HEK293 (cell line): ENCODE measurements at regions not wholly inside any gene's neighbourhood (a gene's known extent, or its start where the extent isn't known, plus 50 kb on each side); places are given as distances from the start of the nearest gene placed in this dataset.

Experiments
- YY1 ChIP-seq: fragments of 450-650 bp; formaldehyde crosslinking; IDR thresholded peaks from 2 replicates; pipeline ENCODE4 v1.5.1; 2018; ENCODE audit warnings: missing biosample characterization, missing genetic modification characterization
- ZNF114 ChIP-seq: fragments of 450-650 bp; formaldehyde crosslinking; IDR thresholded peaks from 2 replicates; pipeline ENCODE4 v1.5.0; 2017; ENCODE audit warnings: missing biosample characterization, missing genetic modification characterization
- ZNF121 ChIP-seq: fragments of 450-650 bp; formaldehyde crosslinking; IDR thresholded peaks from 2 replicates; pipeline ENCODE4 v1.5.1; 2016; ENCODE audit warnings: missing biosample characterization, missing genetic modification characterization
- ZNF239 ChIP-seq: fragments of 450-650 bp; formaldehyde crosslinking; IDR thresholded peaks from 2 replicates; pipeline ENCODE4 v1.5.1; 2016; ENCODE audit warnings: missing biosample characterization, missing genetic modification characterization
- ZNF48 ChIP-seq: fragments of 450-650 bp; formaldehyde crosslinking; IDR thresholded peaks from 2 replicates; pipeline ENCODE4 v1.5.1; 2016; ENCODE audit warnings: missing biosample characterization, missing genetic modification characterization
- ZSCAN30 ChIP-seq: fragments of 450-650 bp; IDR thresholded peaks from 2 replicates; pipeline ENCODE4 v1.5.1; 2018; ENCODE audit warnings: missing biosample characterization, mild to moderate bottlenecking, missing genetic modification characterization, moderate library complexity
- ZXDB ChIP-seq: fragments of 450-650 bp; formaldehyde crosslinking; IDR thresholded peaks from 2 replicates; pipeline ENCODE4 v1.5.1; 2016; ENCODE audit warnings: missing biosample characterization, missing genetic modification characterization
- TF ChIP-seq, protein P1 (sequence below): fragments of 450-650 bp; formaldehyde crosslinking; IDR thresholded peaks from 2 replicates; pipeline ENCODE4 v1.5.1; 2016; ENCODE audit warnings: missing biosample characterization, missing genetic modification characterization

DNA sequence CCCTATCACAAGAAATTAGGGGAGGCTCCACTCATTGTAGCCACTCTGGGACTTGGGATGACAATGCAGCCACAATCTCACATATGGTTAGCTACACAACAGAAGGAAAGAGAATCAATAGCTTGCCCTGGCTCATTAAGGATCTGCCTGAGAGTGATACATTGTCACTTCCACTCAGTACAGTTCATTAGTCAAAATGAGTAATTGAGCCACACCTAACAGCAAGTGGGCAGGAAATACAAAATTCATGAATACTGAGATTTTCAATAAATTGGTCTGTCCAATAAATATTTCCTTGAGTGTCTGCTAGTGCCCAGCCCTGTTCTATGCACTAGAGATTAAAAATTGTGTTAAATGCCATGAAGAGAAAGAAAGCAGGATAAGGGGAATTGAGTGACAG lies 231.3 kb upstream of the NR4A3 start:
- TF ChIP-seq ZNF121 = no peak
- no peak for TF ChIP-seq ZSCAN30
- no peak for TF ChIP-seq ZNF48 (tag by site-specific recombination)
- TF ChIP-seq, protein P1, sequence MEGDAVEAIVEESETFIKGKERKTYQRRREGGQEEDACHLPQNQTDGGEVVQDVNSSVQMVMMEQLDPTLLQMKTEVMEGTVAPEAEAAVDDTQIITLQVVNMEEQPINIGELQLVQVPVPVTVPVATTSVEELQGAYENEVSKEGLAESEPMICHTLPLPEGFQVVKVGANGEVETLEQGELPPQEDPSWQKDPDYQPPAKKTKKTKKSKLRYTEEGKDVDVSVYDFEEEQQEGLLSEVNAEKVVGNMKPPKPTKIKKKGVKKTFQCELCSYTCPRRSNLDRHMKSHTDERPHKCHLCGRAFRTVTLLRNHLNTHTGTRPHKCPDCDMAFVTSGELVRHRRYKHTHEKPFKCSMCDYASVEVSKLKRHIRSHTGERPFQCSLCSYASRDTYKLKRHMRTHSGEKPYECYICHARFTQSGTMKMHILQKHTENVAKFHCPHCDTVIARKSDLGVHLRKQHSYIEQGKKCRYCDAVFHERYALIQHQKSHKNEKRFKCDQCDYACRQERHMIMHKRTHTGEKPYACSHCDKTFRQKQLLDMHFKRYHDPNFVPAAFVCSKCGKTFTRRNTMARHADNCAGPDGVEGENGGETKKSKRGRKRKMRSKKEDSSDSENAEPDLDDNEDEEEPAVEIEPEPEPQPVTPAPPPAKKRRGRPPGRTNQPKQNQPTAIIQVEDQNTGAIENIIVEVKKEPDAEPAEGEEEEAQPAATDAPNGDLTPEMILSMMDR = no peak
- TF ChIP-seq ZNF239 = no peak
- TF ChIP-seq YY1 (tag by site-specific recombination) = no peak
- TF ChIP-seq ZXDB (tag by site-specific recombination) = no peak
- TF ChIP-seq ZNF114 (tag by site-specific recombination) = no peak
